Kidney epithelial cell (primary cell): ENCODE measurements at regions not wholly inside any gene's neighbourhood (a gene's known extent, or its start where the extent isn't known, plus 50 kb on each side); places are given as distances from the start of the nearest gene placed in this dataset.
"Not testable (repeated sequence)": the region's sequence is repeated elsewhere in the genome, so short reads cannot be mapped to it uniquely, and the experiment has no call there.

Experiments
- DNase-seq: peaks from one replicate; pipeline ENCODE4 v3.0.0-alpha.2; 2010; ENCODE audit warnings: low read depth
- H3K27me3 ChIP-seq: 2 replicates; pipeline ENCODE4 v1.6.0; 2011; ENCODE audit warnings: low read length; ENCODE audit not compliant: control insufficient read depth, insufficient read depth
- H3K36me3 ChIP-seq: 2 replicates; pipeline ENCODE4 v1.5.1; 2011; ENCODE audit warnings: low read length; ENCODE audit not compliant: control insufficient read depth, insufficient read depth
- H3K4me3 ChIP-seq: 2 replicates; pipeline ENCODE4 v1.5.1; 2011; ENCODE audit warnings: low read depth, mild to moderate bottlenecking, control low read depth, low read length
- TF ChIP-seq, protein P1 (sequence below): IDR thresholded peaks from 2 replicates; pipeline ENCODE4 v1.5.1; 2011; ENCODE audit warnings: mild to moderate bottlenecking, moderate library complexity, low read length, control low read depth, inconsistent platforms; ENCODE audit not compliant: insufficient read depth, poor library complexity, severe bottlenecking

DNA sequence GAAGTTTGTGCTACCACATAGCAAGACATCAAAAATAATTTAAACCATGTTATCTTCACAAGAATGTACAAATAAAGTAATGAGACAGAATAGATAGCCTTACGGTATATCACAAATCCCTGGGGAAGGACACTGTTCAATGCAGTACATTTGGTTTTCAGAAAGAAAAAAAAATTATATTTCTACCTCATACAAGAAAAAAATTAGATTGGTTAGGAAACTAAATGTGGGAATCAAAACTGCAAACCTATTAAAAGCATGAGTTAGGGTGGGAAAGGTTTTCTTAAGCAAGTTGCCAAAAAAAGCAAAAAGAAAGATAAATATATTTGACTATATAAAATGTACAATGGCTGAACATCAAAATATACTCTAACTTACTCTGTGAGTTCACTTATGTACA lies 201.9 kb upstream of the NREP start:
- no peak overlapping the region for H3K4me3 ChIP-seq
- no peaks in the 10 kb centered on the region for H3K36me3 ChIP-seq
- TF ChIP-seq, protein P1, sequence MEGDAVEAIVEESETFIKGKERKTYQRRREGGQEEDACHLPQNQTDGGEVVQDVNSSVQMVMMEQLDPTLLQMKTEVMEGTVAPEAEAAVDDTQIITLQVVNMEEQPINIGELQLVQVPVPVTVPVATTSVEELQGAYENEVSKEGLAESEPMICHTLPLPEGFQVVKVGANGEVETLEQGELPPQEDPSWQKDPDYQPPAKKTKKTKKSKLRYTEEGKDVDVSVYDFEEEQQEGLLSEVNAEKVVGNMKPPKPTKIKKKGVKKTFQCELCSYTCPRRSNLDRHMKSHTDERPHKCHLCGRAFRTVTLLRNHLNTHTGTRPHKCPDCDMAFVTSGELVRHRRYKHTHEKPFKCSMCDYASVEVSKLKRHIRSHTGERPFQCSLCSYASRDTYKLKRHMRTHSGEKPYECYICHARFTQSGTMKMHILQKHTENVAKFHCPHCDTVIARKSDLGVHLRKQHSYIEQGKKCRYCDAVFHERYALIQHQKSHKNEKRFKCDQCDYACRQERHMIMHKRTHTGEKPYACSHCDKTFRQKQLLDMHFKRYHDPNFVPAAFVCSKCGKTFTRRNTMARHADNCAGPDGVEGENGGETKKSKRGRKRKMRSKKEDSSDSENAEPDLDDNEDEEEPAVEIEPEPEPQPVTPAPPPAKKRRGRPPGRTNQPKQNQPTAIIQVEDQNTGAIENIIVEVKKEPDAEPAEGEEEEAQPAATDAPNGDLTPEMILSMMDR: no peak
- H3K27me3 ChIP-seq: no peaks in the 10 kb centered on the region
- no peak for DNase-seq

DNA sequence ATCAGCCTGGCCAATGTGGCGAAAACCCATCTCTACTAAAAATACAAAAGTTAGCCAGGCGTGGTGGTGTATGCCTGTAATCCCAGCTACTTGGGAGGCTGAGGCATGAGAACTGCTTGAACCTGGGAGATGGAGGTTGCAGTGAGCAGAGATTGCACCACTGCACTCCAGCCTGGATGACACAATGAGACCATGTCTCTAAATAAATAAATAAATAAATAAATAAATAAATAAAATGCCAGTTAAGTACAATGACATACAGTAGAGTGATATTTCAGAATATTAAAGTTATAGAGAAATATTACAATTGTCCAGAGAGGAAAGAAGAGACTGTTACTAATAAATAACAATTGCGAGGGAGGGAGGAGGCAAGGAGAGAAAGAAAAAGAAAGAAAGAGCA lies 199.8 kb upstream of the NREP start:
- not testable (repeated sequence) for H3K27me3 ChIP-seq, H3K4me3 ChIP-seq, H3K36me3 ChIP-seq, DNase-seq

DNA sequence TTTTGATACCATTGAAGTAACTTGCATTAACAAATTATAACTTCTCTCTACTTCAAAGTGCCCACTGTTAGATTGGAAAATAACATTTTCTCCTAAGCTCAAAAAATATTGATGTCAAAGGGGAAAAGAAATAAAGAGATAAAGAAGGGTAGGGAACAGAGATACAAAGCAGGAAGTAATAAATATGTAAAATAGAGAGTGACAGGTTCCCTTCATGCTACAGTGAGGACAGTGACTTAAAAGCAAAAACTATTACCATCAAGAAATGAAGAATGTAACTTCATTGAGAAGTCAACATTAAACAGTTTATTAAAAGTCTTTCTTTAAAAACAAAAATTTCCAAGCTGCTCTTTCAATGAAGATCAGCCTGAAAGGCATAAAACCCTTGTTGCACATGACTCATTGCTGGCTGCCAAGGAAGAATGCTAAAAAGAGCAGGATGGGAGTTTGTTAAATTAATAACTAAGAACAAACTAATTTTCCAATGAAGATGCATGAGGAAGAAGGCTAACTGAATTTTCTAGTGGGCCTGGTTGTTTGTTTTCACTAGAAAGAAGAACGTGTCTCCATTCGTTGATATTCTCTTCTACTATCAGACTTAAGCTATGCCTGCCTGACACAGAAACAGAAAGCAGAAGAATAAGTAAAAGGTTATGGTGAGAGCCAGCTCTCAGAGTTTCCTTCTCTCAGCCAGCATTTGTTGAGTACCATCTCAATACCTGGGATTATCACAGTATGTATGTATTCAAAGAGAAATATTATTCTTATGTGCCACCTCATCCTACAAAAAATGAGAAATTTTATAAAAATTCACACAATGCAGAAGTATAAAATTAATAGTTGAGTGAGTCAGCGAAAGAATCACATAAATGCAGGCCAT lies 197.8 kb upstream of the NREP start:
- TF ChIP-seq, protein P1: no peak
- DNase-seq: no peak
- no peaks in the 10 kb centered on the region for H3K27me3 ChIP-seq

DNA sequence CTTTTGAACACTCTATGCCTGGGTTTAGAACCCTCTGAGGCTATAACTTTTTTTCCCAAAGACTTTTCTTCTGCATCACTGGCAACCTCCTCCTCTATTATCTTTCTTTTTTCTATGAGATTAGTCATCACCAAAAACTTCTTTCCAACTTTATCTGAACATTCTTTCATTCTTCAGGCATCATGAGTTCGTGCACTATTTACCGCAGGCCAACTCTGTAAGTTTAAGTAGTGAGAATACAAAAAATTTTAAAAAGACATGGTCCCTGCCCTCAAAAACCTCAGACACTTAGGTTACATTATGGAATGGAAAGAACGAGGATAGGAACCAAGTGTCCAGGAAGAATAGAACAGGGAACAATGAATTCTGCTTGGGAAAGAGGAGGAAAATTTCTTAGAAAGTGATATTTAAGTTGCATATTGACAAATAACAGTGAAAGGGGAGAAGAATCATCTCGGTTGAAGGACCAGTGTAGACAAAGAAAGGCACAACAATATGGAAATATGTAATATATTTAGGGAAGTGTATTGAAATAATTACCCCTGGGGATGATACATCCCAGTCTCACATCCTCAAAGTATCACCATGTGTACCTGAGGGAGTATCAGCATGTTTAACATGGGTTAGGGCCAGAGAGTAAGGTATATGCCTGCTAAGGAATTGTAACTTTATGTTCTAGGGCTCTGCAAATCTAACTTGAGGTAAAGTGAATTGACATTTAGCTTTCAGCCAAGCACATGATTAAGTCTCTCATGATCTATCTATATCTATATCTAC lies 196.5 kb upstream of the NREP start:
- Histone ChIP-seq H3K27me3 (no peaks in the 10 kb centered on the region), H3K36me3 (no peaks in the 10 kb centered on the region), H3K4me3 (no peak overlapping the region)
- TF ChIP-seq, protein P1: no peak
- no peak for DNase-seq

More for the DNA sequence above, 197.8 kb upstream of the NREP start:
- H3K4me3 ChIP-seq: no peak overlapping the region
- H3K36me3 ChIP-seq: no peaks in the 10 kb centered on the region

DNA sequence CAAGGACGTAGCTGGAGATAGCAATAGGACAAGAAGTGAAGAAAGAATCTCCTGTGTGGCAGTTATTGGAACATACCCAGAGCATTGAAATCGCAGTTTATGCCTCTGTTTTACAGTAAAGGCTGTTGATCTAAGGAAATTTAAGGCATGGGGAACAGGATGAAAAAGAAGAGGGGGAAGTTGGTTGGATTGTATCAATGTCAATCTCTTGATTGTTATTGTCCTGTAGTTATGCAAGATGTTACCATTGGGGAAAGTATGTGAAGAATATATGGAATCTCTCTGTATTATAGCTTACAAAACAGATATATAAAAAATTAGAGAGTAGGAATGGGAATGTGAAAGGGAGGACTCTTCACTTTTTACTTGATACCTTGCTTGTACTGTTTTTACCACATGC lies 195.6 kb upstream of the NREP start:
- no peaks in the 10 kb centered on the region for H3K36me3 ChIP-seq
- TF ChIP-seq, protein P1: no peak
- no peaks in the 10 kb centered on the region for H3K27me3 ChIP-seq
- no peak for DNase-seq
- H3K4me3 ChIP-seq: no peak overlapping the region

DNA sequence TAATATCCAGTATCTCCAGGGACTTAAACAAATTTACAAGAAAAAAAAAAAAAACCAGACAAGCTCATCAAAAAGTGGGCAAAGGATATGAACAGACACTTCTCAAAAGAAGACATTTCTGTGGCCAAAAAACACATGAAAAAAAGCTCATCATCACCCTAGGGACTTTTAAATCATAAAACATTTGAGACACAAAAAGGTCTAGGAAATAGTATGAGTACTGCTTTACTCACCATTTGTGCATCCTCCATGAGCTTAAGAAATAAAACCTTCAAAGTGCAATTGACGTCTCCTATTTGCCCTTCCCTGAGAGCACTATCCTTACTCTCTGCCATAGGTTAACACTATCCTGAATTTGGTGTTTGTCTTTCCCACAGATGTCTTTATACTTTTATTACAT lies 193.7 kb upstream of the NREP start:
- DNase-seq: no peak
- H3K36me3 ChIP-seq: no peaks in the 10 kb centered on the region
- no peak overlapping the region for H3K4me3 ChIP-seq
- TF ChIP-seq, protein P1: no peak
- H3K27me3 ChIP-seq: no peaks in the 10 kb centered on the region
